ENCODE measurements at regions not wholly inside any gene's neighbourhood (a gene's known extent, or its start where the extent isn't known, plus 50 kb on each side); places are given as distances from the start of the nearest gene placed in this dataset.
"Not testable (repeated sequence)": the region's sequence is repeated elsewhere in the genome, so short reads cannot be mapped to it uniquely, and the experiment has no call there.

GRCh38 chr6:80962382-80962781 lies 790.1 kb downstream of the TENT5A start:
- Histone ChIP-seq H3K4me1 (ENCODE audit: insufficient read depth) (no peaks in the 10 kb centered on the region), H3K4me3 (ENCODE audit: low read depth, low read length) (no peak overlapping the region), H3K36me3 (ENCODE audit: insufficient read depth) (peaks cover 1% of the 10 kb centered on the region), H3K27ac (ENCODE audit: low read depth) (no peak overlapping the region)
- no peak for DNase-seq (ENCODE audit: extremely low spot score)

- H3K4me1 ChIP-seq (ENCODE audit: insufficient read depth): no peaks in the 10 kb centered on the region
- no peak for DNase-seq (ENCODE audit: extremely low spot score)
- H3K27ac ChIP-seq (ENCODE audit: low read depth): no peak overlapping the region
- WGBS: 96% methylated on average over 3 of the region's 3 CpGs
- peaks cover 1% of the 10 kb centered on the region for H3K36me3 ChIP-seq (ENCODE audit: insufficient read depth)
- no peak overlapping the region for H3K4me3 ChIP-seq (ENCODE audit: low read depth, low read length)
Measured at GRCh38 chr6:80961166-80961565, 791.3 kb downstream of the TENT5A start.

DNA sequence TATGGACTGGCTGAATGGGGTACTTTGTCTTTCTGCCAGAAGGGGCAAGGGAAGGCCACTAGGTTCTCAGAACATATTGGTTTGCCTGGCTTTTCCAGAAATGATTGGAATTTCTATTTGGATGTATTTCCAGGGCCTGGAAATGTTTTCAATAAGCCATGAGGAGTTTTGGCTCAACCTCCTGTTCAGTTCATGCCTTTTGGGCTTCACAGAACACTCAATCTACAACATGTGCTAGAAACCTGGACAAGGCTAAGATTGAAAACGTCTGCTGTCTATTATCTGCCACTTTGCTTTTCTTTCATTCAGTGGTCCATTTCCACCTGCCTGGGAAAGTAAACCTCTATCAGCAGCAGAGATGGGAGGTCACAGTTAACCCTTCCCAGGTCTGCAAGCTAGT lies 793.4 kb downstream of the TENT5A start:
- no peak for DNase-seq (ENCODE audit: extremely low spot score)
- WGBS: 52% methylated on average over 1 of the region's 1 CpG
- H3K27ac ChIP-seq (ENCODE audit: low read depth): no peak overlapping the region
- peaks cover 1% of the 10 kb centered on the region for H3K36me3 ChIP-seq (ENCODE audit: insufficient read depth)
- no peaks in the 10 kb centered on the region for H3K4me1 ChIP-seq (ENCODE audit: insufficient read depth)
- H3K4me3 ChIP-seq (ENCODE audit: low read depth, low read length): no peak overlapping the region

GRCh38 chr6:80956898-80957297 lies 795.6 kb downstream of the TENT5A start:
- H3K27ac ChIP-seq (ENCODE audit: low read depth): no peak overlapping the region
- no peak for DNase-seq (ENCODE audit: extremely low spot score)
- WGBS: 86% methylated on average over 1 of the region's 1 CpG
- peaks cover 1% of the 10 kb centered on the region for H3K36me3 ChIP-seq (ENCODE audit: insufficient read depth)
- H3K4me3 ChIP-seq (ENCODE audit: low read depth, low read length): no peak overlapping the region
- no peaks in the 10 kb centered on the region for H3K4me1 ChIP-seq (ENCODE audit: insufficient read depth)

GRCh38 chr6:80952479-80952878 lies 800.0 kb downstream of the TENT5A start:
- 75% methylated on average over 2 of the region's 2 CpGs for WGBS
- DNase-seq (ENCODE audit: extremely low spot score); H3K36me3 ChIP-seq (ENCODE audit: insufficient read depth); H3K4me3 ChIP-seq (ENCODE audit: low read depth, low read length); H3K27ac ChIP-seq (ENCODE audit: low read depth); H3K4me1 ChIP-seq (ENCODE audit: insufficient read depth): not testable (repeated sequence)

- H3K27ac ChIP-seq (ENCODE audit: low read depth): no peak overlapping the region
- H3K4me1 ChIP-seq (ENCODE audit: insufficient read depth): no peaks in the 10 kb centered on the region
- H3K36me3 ChIP-seq (ENCODE audit: insufficient read depth): no peaks in the 10 kb centered on the region
- DNase-seq (ENCODE audit: extremely low spot score): no peak
- 58% methylated on average over 3 of the region's 3 CpGs for WGBS
- H3K4me3 ChIP-seq (ENCODE audit: low read depth, low read length): no peak overlapping the region
Measured at GRCh38 chr6:80946402-80946801, 806.1 kb downstream of the TENT5A start.

- no peak overlapping the region for H3K27ac ChIP-seq (ENCODE audit: low read depth)
- H3K4me3 ChIP-seq (ENCODE audit: low read depth, low read length): no peak overlapping the region
- 85% methylated on average over 1 of the region's 1 CpG for WGBS
- DNase-seq (ENCODE audit: extremely low spot score): no peak
- no peaks in the 10 kb centered on the region for H3K4me1 ChIP-seq (ENCODE audit: insufficient read depth)
- H3K36me3 ChIP-seq (ENCODE audit: insufficient read depth): no peaks in the 10 kb centered on the region
Measured at GRCh38 chr6:80942911-80943310, 809.6 kb downstream of the TENT5A start.

GRCh38 chr6:80940976-80941375 lies 811.5 kb downstream of the TENT5A start:
- Histone ChIP-seq H3K4me1 (ENCODE audit: insufficient read depth) (no peaks in the 10 kb centered on the region), H3K4me3 (ENCODE audit: low read depth, low read length) (no peak overlapping the region), H3K36me3 (ENCODE audit: insufficient read depth) (no peaks in the 10 kb centered on the region), H3K27ac (ENCODE audit: low read depth) (no peak overlapping the region)
- 79% methylated on average over 1 of the region's 1 CpG for WGBS
- no peak for DNase-seq (ENCODE audit: extremely low spot score)

GRCh38 chr6:80940571-80940970 lies 811.9 kb downstream of the TENT5A start:
- H3K36me3 ChIP-seq (ENCODE audit: insufficient read depth): no peaks in the 10 kb centered on the region
- H3K4me1 ChIP-seq (ENCODE audit: insufficient read depth): no peaks in the 10 kb centered on the region
- DNase-seq (ENCODE audit: extremely low spot score): no peak
- 25% methylated on average over 1 of the region's 1 CpG for WGBS
- H3K27ac ChIP-seq (ENCODE audit: low read depth): no peak overlapping the region
- H3K4me3 ChIP-seq (ENCODE audit: low read depth, low read length): no peak overlapping the region

DNA sequence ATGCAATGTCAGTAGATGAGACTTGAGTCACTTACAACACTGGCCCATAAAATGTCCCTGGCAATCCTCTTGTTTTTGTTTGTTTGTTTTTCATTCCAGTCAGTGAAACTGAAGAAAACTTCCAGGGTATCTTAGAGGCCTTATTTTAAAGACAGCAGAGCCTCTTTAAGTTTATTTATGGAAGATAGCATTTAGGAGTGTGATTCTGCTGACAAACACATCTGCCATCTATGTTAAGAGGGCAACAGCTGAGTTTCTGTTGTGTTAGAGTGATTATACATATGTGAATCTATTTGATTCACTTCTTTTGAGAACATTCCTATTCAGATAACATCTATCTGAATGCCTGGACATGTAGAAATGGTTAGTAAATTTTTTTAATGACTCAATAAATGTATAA lies 812.6 kb downstream of the TENT5A start:
- no peak for DNase-seq (ENCODE audit: extremely low spot score)

DNA sequence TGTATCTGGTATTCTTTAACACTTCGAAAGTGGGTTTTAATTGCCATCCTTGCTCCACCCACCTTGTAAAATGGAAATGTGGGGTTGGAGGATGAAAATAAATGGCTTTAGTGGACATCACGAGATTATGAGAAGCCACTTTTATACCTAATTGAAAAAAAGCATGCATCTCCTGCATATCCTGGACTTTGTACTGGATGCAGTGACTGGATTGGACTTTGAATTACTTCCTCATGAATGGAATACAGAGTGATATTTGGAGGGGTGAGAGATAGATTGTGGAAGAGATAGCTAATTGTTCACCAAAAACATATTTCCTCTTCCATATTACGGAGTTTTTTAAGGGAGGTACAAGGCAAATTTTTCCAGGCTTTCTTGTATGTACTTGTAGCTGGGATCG lies 813.0 kb downstream of the TENT5A start:
- Histone ChIP-seq H3K4me3 (ENCODE audit: low read depth, low read length) (no peak overlapping the region), H3K36me3 (ENCODE audit: insufficient read depth) (no peaks in the 10 kb centered on the region), H3K4me1 (ENCODE audit: insufficient read depth) (no peaks in the 10 kb centered on the region), H3K27ac (ENCODE audit: low read depth) (no peak overlapping the region)
- DNase-seq (ENCODE audit: extremely low spot score): no peak
- WGBS: 78% methylated on average over 4 of the region's 4 CpGs

More for the DNA sequence above, 812.6 kb downstream of the TENT5A start:
- no peaks in the 10 kb centered on the region for H3K36me3 ChIP-seq (ENCODE audit: insufficient read depth)
- H3K4me3 ChIP-seq (ENCODE audit: low read depth, low read length): no peak overlapping the region
- no peaks in the 10 kb centered on the region for H3K4me1 ChIP-seq (ENCODE audit: insufficient read depth)
- no peak overlapping the region for H3K27ac ChIP-seq (ENCODE audit: low read depth)

DNA sequence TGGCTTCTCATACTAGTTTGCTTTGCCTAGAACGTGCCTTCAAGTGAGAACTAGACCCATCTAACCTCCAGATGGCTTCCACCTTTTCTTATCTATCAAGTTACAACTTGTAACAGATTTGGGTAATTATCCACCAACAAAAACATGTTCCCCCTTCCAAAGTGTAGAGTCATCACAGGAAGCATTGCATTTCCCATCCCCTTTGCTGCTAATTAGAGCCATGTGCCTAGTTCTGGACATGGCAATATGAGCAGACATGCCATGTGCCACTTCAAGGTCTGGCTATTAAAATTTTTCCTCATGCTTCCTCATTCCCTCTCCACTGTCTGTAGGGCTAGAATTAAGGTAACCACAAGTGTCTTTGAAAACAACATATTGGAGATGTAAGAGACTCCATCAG lies 814.4 kb downstream of the TENT5A start:
- Histone ChIP-seq H3K4me1 (ENCODE audit: insufficient read depth) (no peaks in the 10 kb centered on the region), H3K36me3 (ENCODE audit: insufficient read depth) (no peaks in the 10 kb centered on the region), H3K4me3 (ENCODE audit: low read depth, low read length) (no peak overlapping the region), H3K27ac (ENCODE audit: low read depth) (no peak overlapping the region)
- 88% methylated on average over 1 of the region's 1 CpG for WGBS
- DNase-seq (ENCODE audit: extremely low spot score): no peak

- Histone ChIP-seq H3K36me3 (ENCODE audit: insufficient read depth) (no peaks in the 10 kb centered on the region), H3K4me1 (ENCODE audit: insufficient read depth) (no peaks in the 10 kb centered on the region), H3K4me3 (ENCODE audit: low read depth, low read length) (no peak overlapping the region), H3K27ac (ENCODE audit: low read depth) (no peak overlapping the region)
- DNase-seq (ENCODE audit: extremely low spot score): no peak
Measured at GRCh38 chr6:80932359-80932758, 820.1 kb downstream of the TENT5A start.

GRCh38 chr6:80930376-80930775 lies 822.1 kb downstream of the TENT5A start:
- no peak for DNase-seq (ENCODE audit: extremely low spot score)
- no peaks in the 10 kb centered on the region for H3K4me1 ChIP-seq (ENCODE audit: insufficient read depth)
- H3K4me3 ChIP-seq (ENCODE audit: low read depth, low read length): no peak overlapping the region
- no peaks in the 10 kb centered on the region for H3K36me3 ChIP-seq (ENCODE audit: insufficient read depth)
- no peak overlapping the region for H3K27ac ChIP-seq (ENCODE audit: low read depth)

- no peak for DNase-seq (ENCODE audit: extremely low spot score)
- Histone ChIP-seq H3K27ac (ENCODE audit: low read depth) (no peak overlapping the region), H3K36me3 (ENCODE audit: insufficient read depth) (no peaks in the 10 kb centered on the region), H3K4me1 (ENCODE audit: insufficient read depth) (no peaks in the 10 kb centered on the region), H3K4me3 (ENCODE audit: low read depth, low read length) (no peak overlapping the region)
- WGBS: 45% methylated on average over 2 of the region's 2 CpGs
Measured at GRCh38 chr6:80923816-80924215, 817.3 kb downstream of the BCKDHB start.

Measured in urinary bladder (tissue), 3 donors.